ENCODE measurements at regions not wholly inside any gene's neighbourhood (a gene's known extent, or its start where the extent isn't known, plus 50 kb on each side); places are given as distances from the start of the nearest gene placed in this dataset.

DNA sequence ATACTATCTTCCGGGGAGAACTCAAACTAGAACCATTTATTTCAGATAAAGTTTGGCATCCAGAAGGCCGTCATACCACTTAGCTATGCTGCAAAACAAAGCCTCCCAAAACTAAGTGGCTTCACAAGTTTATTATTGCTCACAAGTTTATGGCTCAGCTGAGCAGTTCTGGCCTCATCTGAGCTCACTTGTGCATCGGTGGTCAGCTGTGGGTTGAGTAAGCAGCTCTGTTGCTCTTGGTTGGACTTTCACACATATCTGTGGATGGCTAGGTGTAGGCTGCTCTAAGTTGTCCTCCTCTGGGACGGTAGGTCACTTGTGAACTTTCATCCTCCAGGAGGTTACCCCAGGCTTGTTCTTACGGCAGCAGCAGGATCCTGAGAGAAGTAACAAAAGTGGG, 162.7 kb downstream of the BTG1 start:
- TF ChIP-seq, protein P1, sequence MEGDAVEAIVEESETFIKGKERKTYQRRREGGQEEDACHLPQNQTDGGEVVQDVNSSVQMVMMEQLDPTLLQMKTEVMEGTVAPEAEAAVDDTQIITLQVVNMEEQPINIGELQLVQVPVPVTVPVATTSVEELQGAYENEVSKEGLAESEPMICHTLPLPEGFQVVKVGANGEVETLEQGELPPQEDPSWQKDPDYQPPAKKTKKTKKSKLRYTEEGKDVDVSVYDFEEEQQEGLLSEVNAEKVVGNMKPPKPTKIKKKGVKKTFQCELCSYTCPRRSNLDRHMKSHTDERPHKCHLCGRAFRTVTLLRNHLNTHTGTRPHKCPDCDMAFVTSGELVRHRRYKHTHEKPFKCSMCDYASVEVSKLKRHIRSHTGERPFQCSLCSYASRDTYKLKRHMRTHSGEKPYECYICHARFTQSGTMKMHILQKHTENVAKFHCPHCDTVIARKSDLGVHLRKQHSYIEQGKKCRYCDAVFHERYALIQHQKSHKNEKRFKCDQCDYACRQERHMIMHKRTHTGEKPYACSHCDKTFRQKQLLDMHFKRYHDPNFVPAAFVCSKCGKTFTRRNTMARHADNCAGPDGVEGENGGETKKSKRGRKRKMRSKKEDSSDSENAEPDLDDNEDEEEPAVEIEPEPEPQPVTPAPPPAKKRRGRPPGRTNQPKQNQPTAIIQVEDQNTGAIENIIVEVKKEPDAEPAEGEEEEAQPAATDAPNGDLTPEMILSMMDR (conservative IDR thresholded peaks at IDR 0.05; ENCODE audit: low read depth, low read length) = no peak
- TF ChIP-seq EZH2 (IDR thresholded peaks at IDR 0.05; ENCODE audit: low read length, unreplicated experiment) = no peak
- no peak for TF ChIP-seq EZH2phosphoT487 (IDR thresholded peaks at IDR 0.05; ENCODE audit: borderline replicate concordance, low read length)

All from PC-3 (cell line).